Liver (tissue), 3 donors: ENCODE measurements at regions not wholly inside any gene's neighbourhood (a gene's known extent, or its start where the extent isn't known, plus 50 kb on each side); places are given as distances from the start of the nearest gene placed in this dataset.

Experiments used
- ATF3 ChIP-seq: IDR thresholded peaks from 2 replicates; pipeline ENCODE4 v1.6.1; 2016; ENCODE audit warnings: antibody characterized with exemption
- CTCF ChIP-seq: fragments of 150-350 bp; IDR thresholded peaks from 2 replicates; pipeline ENCODE4 v1.5.1; 2017; ENCODE audit warnings: improper control_type of control experiment, low read depth, low read length; ENCODE audit not compliant: missing input control
- FOXA1 ChIP-seq: IDR thresholded peaks from 2 replicates; pipeline ENCODE4 v1.6.1; 2016; ENCODE audit warnings: antibody characterized with exemption
- GABPA ChIP-seq, 2 donors: IDR thresholded peaks in 1 of 2; conservative IDR thresholded peaks in 1 of 2; 2 replicates each; pipeline ENCODE4 v1.6.1; 2016; ENCODE audit warnings: antibody characterized with exemption in 2 of 2, mild to moderate bottlenecking in 1 of 2, moderate library complexity in 1 of 2
- HNF4A ChIP-seq, 2 donors: conservative IDR thresholded peaks; 2 replicates each; pipeline ENCODE4 v1.6.1; 2016; ENCODE audit warnings: antibody characterized with exemption in 2 of 2, mild to moderate bottlenecking in 2 of 2
- JUND ChIP-seq, 2 donors: IDR thresholded peaks; 2 replicates each; pipeline ENCODE4 v1.6.1; 2016; ENCODE audit warnings: antibody characterized with exemption in 2 of 2
- RAD21 ChIP-seq, 2 donors: IDR thresholded peaks; 2 replicates each; pipeline ENCODE4 v1.6.1; 2016; ENCODE audit warnings: antibody characterized with exemption in 2 of 2, mild to moderate bottlenecking in 2 of 2
- REST ChIP-seq: IDR thresholded peaks from 2 replicates; pipeline ENCODE4 v1.6.1; 2016; ENCODE audit warnings: antibody characterized with exemption, mild to moderate bottlenecking
- RXRA ChIP-seq, 2 donors: IDR thresholded peaks; 2 replicates each; pipeline ENCODE4 v1.6.1; 2017 to 2018; ENCODE audit warnings: antibody characterized with exemption in 2 of 2, mild to moderate bottlenecking in 1 of 2
- SP1 ChIP-seq: IDR thresholded peaks from 2 replicates; pipeline ENCODE4 v1.6.1; 2018; ENCODE audit warnings: antibody characterized with exemption, mild to moderate bottlenecking
- TAF1 ChIP-seq: conservative IDR thresholded peaks from 2 replicates; pipeline ENCODE4 v1.6.1; 2016; ENCODE audit warnings: antibody characterized with exemption, mild to moderate bottlenecking
- YY1 ChIP-seq: IDR thresholded peaks from 2 replicates; pipeline ENCODE4 v1.6.1; 2016; ENCODE audit warnings: antibody characterized with exemption, mild to moderate bottlenecking
- donor health status: healthy.
- donor health status: healthy.

- TF ChIP-seq RAD21 (IDR thresholded peaks at IDR 0.05) (no peak), CTCF (no peak), ATF3 (no peak), HNF4A (conservative IDR thresholded peaks at IDR 0.05) (no peak), JUND (IDR thresholded peaks at IDR 0.05) (no peak), TAF1 (no peak), REST (no peak), RXRA (IDR thresholded peaks at IDR 0.05) (no peak), YY1 (no peak), FOXA1 (no peak), SP1 (no peak), GABPA (IDR thresholded peaks at IDR 0.05 in 1 of 2, conservative IDR thresholded peaks at IDR 0.05 in 1 of 2) (no peak)
Observed at GRCh38 chrX:20445109-20445508, 178.4 kb upstream of the RPS6KA3 start.
